GM23338 (cell line): ENCODE measurements at regions not wholly inside any gene's neighbourhood (a gene's known extent, or its start where the extent isn't known, plus 50 kb on each side); places are given as distances from the start of the nearest gene placed in this dataset.

ENCODE experiments used
- ATAC-seq: fragments of 200-7000 bp; cut with Tn5 transposase; 3 replicates; pipeline ENCODE4 v1.9.1; 2020
- DNase-seq: peaks from one replicate; pipeline ENCODE4 v3.0.0-alpha.2; 2015; ENCODE audit warnings: low spot score
- H2AFZ ChIP-seq: fragments of 200-600 bp; sonication (generic); 2 replicates; pipeline ENCODE4 v1.8.0; 2016; ENCODE audit warnings: antibody characterized with exemption, mild to moderate bottlenecking, moderate library complexity
- H3F3A ChIP-seq: fragments of 200-600 bp; sonication (generic); replicated peaks from 2 replicates; pipeline ENCODE4 v1.8.0; 2017; ENCODE audit warnings: antibody characterized with exemption, mixed run types, low read depth
- H3K27ac ChIP-seq: fragments of 200-600 bp; sonication (generic); 2 replicates; pipeline ENCODE4 v1.6.1; 2016; ENCODE audit warnings: low read depth
- H3K27me3 ChIP-seq: fragments of 200-600 bp; sonication (generic); 2 replicates; pipeline ENCODE4 v1.8.0; 2016; ENCODE audit warnings: mild to moderate bottlenecking, mixed run types, moderate library complexity; ENCODE audit not compliant: insufficient read depth
- H3K36me3 ChIP-seq: fragments of 200-600 bp; sonication (generic); 2 replicates; pipeline ENCODE4 v1.8.0; 2016; ENCODE audit warnings: mild to moderate bottlenecking; ENCODE audit not compliant: insufficient read depth
- H3K4me1 ChIP-seq: fragments of 200-600 bp; sonication (generic); 2 replicates; pipeline ENCODE4 v1.8.0; 2016; ENCODE audit warnings: mild to moderate bottlenecking, moderate library complexity; ENCODE audit not compliant: insufficient read depth
- H3K4me2 ChIP-seq: fragments of 200-600 bp; sonication (generic); 2 replicates; pipeline ENCODE4 v1.7.1; 2017; ENCODE audit warnings: mixed run types
- H3K4me3 ChIP-seq: fragments of 200-600 bp; sonication (generic); 2 replicates; pipeline ENCODE4 v1.6.1; 2016; ENCODE audit warnings: mixed run types
- H3K79me2 ChIP-seq: fragments of 200-600 bp; sonication (generic); replicated peaks from 2 replicates; pipeline ENCODE4 v1.8.0; 2017; ENCODE audit warnings: mild to moderate bottlenecking; ENCODE audit not compliant: insufficient read depth
- H3K9me2 ChIP-seq: fragments of 200-600 bp; sonication (generic); 2 replicates; pipeline ENCODE4 v1.8.0; 2017; ENCODE audit not compliant: insufficient read depth
- H4K20me1 ChIP-seq: fragments of 200-600 bp; sonication (generic); replicated peaks from 2 replicates; pipeline ENCODE4 v1.8.0; 2017; ENCODE audit warnings: mild to moderate bottlenecking; ENCODE audit not compliant: insufficient read depth
- H3K27ac Mint-ChIP-seq: 2 replicates; pipeline ENCODE4 v1.8.0; 2020; ENCODE audit warnings: inconsistent platforms, mild to moderate bottlenecking, moderate library complexity, mixed read lengths
- H3K27me3 Mint-ChIP-seq: 3 replicates; pipeline ENCODE4 v1.8.0; 2022; ENCODE audit warnings: low read depth, mild to moderate bottlenecking, moderate library complexity, mixed read lengths, inconsistent platforms; ENCODE audit not compliant: insufficient read depth, poor library complexity
- H3K36me3 Mint-ChIP-seq: 3 replicates; pipeline ENCODE4 v1.8.0; 2021; ENCODE audit warnings: low read depth, mild to moderate bottlenecking, inconsistent platforms, moderate library complexity, mixed read lengths
- H3K4me1 Mint-ChIP-seq: 3 replicates; pipeline ENCODE4 v1.8.0; 2020; ENCODE audit warnings: mild to moderate bottlenecking, inconsistent platforms, mixed read lengths
- H3K4me3 Mint-ChIP-seq: 3 replicates; pipeline ENCODE4 v1.8.0; 2021; ENCODE audit warnings: moderate library complexity, mild to moderate bottlenecking, inconsistent platforms, mixed read lengths
- H3K9me3 Mint-ChIP-seq: 3 replicates; pipeline ENCODE4 v1.8.0; 2020; ENCODE audit warnings: moderate library complexity, mild to moderate bottlenecking, inconsistent platforms, mixed read lengths
- EZH2 ChIP-seq: fragments of 200-600 bp; sonication (generic); IDR thresholded peaks from one replicate; pipeline ENCODE4 v1.8.0; 2017; ENCODE audit warnings: antibody characterized with exemption, mild to moderate bottlenecking, low read depth; ENCODE audit not compliant: unreplicated experiment
- EZH2phosphoT487 ChIP-seq: fragments of 200-600 bp; sonication (generic); IDR thresholded peaks from one replicate; pipeline ENCODE4 v1.8.1; 2018; ENCODE audit warnings: antibody characterized with exemption; ENCODE audit not compliant: unreplicated experiment
- NANOG ChIP-seq: IDR thresholded peaks from 2 replicates; pipeline ENCODE4 v1.6.1; 2016; ENCODE audit warnings: antibody characterized with exemption, borderline replicate concordance
- STAT1 ChIP-seq: IDR thresholded peaks from one replicate; pipeline ENCODE4 v1.6.1; 2016; ENCODE audit warnings: antibody characterized with exemption; ENCODE audit not compliant: unreplicated experiment
- ZNF114 ChIP-seq: fragments of 250-450 bp; sonication (Bioruptor Pico); IDR thresholded peaks from 2 replicates; pipeline ENCODE4 v1.5.0; 2020; ENCODE audit warnings: mild to moderate bottlenecking, moderate library complexity
- ZNF331 ChIP-seq: fragments of 250-450 bp; sonication (Bioruptor Pico); IDR thresholded peaks from 2 replicates; pipeline ENCODE4 v1.5.0; 2020; ENCODE audit warnings: low read depth, mild to moderate bottlenecking, moderate library complexity
- TF ChIP-seq, protein P1 (sequence below): IDR thresholded peaks from one replicate; pipeline ENCODE4 v1.6.1; 2018; ENCODE audit warnings: antibody characterized with exemption; ENCODE audit not compliant: unreplicated experiment

DNA sequence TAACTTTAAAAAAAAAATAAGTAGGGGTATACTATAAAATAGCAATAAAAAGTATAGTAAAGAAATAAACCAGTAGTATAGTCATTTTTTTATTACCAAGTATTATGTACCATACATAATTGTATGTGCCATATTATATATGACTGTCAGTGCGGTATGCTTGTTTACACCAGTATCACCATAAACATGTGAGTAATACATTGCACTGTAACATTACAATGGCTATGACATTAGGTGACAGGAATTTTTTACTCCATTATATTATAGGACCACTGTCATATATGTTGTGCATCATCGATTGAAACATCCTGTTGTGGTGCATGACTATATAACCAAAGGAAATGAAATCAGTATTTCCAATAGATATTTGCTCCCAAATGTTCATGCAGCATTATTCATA, 176.9 kb upstream of the ARHGAP24 start (continued):
- TF ChIP-seq, protein P1, sequence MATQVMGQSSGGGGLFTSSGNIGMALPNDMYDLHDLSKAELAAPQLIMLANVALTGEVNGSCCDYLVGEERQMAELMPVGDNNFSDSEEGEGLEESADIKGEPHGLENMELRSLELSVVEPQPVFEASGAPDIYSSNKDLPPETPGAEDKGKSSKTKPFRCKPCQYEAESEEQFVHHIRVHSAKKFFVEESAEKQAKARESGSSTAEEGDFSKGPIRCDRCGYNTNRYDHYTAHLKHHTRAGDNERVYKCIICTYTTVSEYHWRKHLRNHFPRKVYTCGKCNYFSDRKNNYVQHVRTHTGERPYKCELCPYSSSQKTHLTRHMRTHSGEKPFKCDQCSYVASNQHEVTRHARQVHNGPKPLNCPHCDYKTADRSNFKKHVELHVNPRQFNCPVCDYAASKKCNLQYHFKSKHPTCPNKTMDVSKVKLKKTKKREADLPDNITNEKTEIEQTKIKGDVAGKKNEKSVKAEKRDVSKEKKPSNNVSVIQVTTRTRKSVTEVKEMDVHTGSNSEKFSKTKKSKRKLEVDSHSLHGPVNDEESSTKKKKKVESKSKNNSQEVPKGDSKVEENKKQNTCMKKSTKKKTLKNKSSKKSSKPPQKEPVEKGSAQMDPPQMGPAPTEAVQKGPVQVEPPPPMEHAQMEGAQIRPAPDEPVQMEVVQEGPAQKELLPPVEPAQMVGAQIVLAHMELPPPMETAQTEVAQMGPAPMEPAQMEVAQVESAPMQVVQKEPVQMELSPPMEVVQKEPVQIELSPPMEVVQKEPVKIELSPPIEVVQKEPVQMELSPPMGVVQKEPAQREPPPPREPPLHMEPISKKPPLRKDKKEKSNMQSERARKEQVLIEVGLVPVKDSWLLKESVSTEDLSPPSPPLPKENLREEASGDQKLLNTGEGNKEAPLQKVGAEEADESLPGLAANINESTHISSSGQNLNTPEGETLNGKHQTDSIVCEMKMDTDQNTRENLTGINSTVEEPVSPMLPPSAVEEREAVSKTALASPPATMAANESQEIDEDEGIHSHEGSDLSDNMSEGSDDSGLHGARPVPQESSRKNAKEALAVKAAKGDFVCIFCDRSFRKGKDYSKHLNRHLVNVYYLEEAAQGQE = no peak
- TF ChIP-seq EZH2phosphoT487 = no peak
- no peak for TF ChIP-seq ZNF114 (CRISPR knock-in tag)
- no peak for TF ChIP-seq STAT1
- no peak for TF ChIP-seq EZH2
- TF ChIP-seq NANOG = no peak

DNA sequence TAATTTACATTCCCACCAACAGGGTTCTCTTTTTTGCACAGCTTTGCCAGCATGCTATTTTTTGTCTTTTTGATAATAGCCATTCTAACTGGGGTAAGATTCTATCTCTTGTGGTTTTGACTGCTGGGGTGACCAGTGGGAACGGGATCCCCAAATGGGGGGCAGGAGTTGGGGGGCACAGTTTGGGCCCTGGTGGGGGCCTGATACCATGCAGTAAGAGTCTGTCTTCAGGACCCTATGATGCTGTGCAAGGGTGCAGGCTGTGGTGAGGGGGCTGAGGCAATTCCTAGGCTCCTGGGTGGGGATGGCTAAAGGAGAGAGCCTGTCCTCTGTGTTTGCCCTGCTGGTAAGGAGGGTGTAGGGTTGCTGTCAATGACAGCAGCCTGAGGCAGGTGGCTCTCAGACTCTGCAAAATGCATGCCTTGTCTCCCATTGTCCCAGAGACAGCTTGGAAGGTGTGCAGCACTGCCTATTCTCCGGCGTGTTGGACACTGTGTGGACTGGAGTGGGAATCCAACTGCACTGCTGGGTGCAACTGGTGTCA, 172.7 kb upstream of the ARHGAP24 start:
- H3K27me3 ChIP-seq = no peaks in the 10 kb centered on the region
- H3K4me2 ChIP-seq = no peak overlapping the region
- Mint-ChIP-seq H3K27me3 (peaks cover 1% of the 10 kb centered on the region), H3K4me1 (peaks cover 27% of the 10 kb centered on the region), H3K4me3 (no peak overlapping the region), H3K9me3 (no peaks in the 10 kb centered on the region), H3K36me3 (no peaks in the 10 kb centered on the region), H3K27ac (peak overlapping the region; percentile 68)
- no peaks in the 10 kb centered on the region for H3F3A ChIP-seq
- peak overlapping the region; percentile 20; the same call in 1 of the 2 replicates for H2AFZ ChIP-seq
- H3K9me2 ChIP-seq = no peaks in the 10 kb centered on the region
- no peak overlapping the region for H3K4me3 ChIP-seq
- H3K27ac ChIP-seq = no peak overlapping the region
- ATAC-seq (peak; percentile 85), DNase-seq (no peak)
- H4K20me1 ChIP-seq = no peaks in the 10 kb centered on the region
- H3K4me1 ChIP-seq = peaks cover 25% of the 10 kb centered on the region
- no peaks in the 10 kb centered on the region for H3K79me2 ChIP-seq
- no peaks in the 10 kb centered on the region for H3K36me3 ChIP-seq
- TF ChIP-seq ZNF331 (no peak), EZH2 (no peak)
- TF ChIP-seq, protein P1 = no peak
